Rectal smooth muscle tissue (tissue), 1 donor: ENCODE measurements at regions not wholly inside any gene's neighbourhood (a gene's known extent, or its start where the extent isn't known, plus 50 kb on each side); places are given as distances from the start of the nearest gene placed in this dataset.

ENCODE experiments used
- H3K27ac ChIP-seq: one replicate; pipeline ENCODE4 v1.7.0; 2013; ENCODE audit warnings: low read depth, low read length, inconsistent platforms
- H3K27me3 ChIP-seq: one replicate; pipeline ENCODE4 v1.7.0; 2013; ENCODE audit warnings: low read length; ENCODE audit not compliant: control insufficient read depth, insufficient read depth
- H3K36me3 ChIP-seq: one replicate; pipeline ENCODE4 v1.7.0; 2013; ENCODE audit warnings: low read length; ENCODE audit not compliant: control insufficient read depth, insufficient read depth
- H3K4me1 ChIP-seq: one replicate; pipeline ENCODE4 v1.7.0; 2013; ENCODE audit warnings: low read length; ENCODE audit not compliant: control insufficient read depth, insufficient read depth
- H3K4me3 ChIP-seq: one replicate; pipeline ENCODE4 v1.7.0; 2013; ENCODE audit warnings: low read length
- H3K9ac ChIP-seq: one replicate; pipeline ENCODE4 v1.7.0; 2013; ENCODE audit warnings: low read length

DNA sequence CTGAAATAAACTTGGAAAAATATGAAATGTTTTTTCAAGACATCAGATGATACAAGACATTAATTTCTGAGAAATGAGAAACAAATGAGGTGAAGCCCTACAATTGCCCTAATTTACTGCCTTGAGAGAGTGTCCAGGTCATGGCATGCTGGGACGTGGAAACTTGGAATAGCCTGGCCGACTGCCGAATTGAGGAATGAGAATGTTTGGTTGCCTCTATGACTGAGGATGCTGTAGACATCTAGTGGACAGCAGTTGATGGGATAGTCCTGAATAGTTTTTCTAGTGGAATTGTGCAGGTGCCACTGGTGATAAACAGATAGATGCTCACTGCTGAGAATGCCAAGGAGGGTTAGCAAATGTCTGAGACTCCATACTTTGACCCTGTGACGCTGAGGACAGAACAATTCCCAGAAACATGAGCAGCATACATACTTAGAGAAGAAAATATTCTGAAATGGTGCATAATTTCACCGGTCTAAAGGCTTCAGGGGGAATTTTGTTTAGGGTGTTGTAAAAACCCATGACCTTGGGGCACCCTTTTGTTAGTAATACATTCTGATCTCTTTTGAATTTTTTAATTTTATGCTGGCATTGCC, 56.5 kb upstream of the CWC22 start:
- H3K4me3 ChIP-seq: no peak overlapping the region
- no peak overlapping the region for H3K27ac ChIP-seq
- H3K27me3 ChIP-seq: no peaks in the 10 kb centered on the region
- no peak overlapping the region for H3K9ac ChIP-seq
- H3K36me3 ChIP-seq: no peaks in the 10 kb centered on the region
- no peaks in the 10 kb centered on the region for H3K4me1 ChIP-seq

- H3K27ac ChIP-seq: no peak overlapping the region
- H3K9ac ChIP-seq: no peak overlapping the region
- no peaks in the 10 kb centered on the region for H3K4me1 ChIP-seq
- H3K27me3 ChIP-seq: no peaks in the 10 kb centered on the region
- no peak overlapping the region for H3K4me3 ChIP-seq
- no peaks in the 10 kb centered on the region for H3K36me3 ChIP-seq
Measured at GRCh38 chr2:180062178-180062577, 55.1 kb upstream of the CWC22 start.

- no peaks in the 10 kb centered on the region for H3K4me1 ChIP-seq
- H3K4me3 ChIP-seq: no peak overlapping the region
- H3K9ac ChIP-seq: no peak overlapping the region
- no peak overlapping the region for H3K27ac ChIP-seq
- no peaks in the 10 kb centered on the region for H3K27me3 ChIP-seq
- no peaks in the 10 kb centered on the region for H3K36me3 ChIP-seq
Measured at GRCh38 chr2:180061546-180061945, 54.4 kb upstream of the CWC22 start.

DNA sequence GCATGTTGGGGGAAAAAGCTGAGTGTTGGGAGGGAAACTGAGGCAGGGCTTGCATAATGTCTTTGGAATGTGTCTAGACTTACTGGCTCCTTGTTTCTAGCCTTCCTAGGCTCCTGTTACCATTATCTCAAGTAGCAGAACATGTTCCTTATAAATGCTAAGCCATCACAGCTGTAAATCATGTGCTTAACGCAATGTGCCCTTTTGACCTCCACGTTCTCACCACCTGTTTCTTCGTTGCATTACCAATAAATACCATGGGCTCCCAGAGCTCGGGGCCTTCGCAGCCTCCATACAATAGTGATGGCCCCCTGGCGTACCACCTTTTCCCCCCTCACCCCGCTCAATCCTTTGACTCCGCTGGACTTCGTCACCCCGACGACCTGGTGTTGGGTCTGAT, 54.0 kb upstream of the CWC22 start:
- H3K27me3 ChIP-seq: no peaks in the 10 kb centered on the region
- no peaks in the 10 kb centered on the region for H3K36me3 ChIP-seq
- H3K4me3 ChIP-seq: no peak overlapping the region
- H3K9ac ChIP-seq: no peak overlapping the region
- no peaks in the 10 kb centered on the region for H3K4me1 ChIP-seq
- no peak overlapping the region for H3K27ac ChIP-seq

- H3K27me3 ChIP-seq: no peaks in the 10 kb centered on the region
- H3K27ac ChIP-seq: no peak overlapping the region
- no peak overlapping the region for H3K4me3 ChIP-seq
- no peaks in the 10 kb centered on the region for H3K36me3 ChIP-seq
- no peaks in the 10 kb centered on the region for H3K4me1 ChIP-seq
- no peak overlapping the region for H3K9ac ChIP-seq
Measured at GRCh38 chr2:180058993-180059392, 51.9 kb upstream of the CWC22 start.

GRCh38 chr2:180057706-180058412, 50.8 kb upstream of the CWC22 start:
- H3K27me3 ChIP-seq: no peaks in the 10 kb centered on the region
- no peak overlapping the region for H3K4me3 ChIP-seq
- H3K9ac ChIP-seq: no peak overlapping the region
- no peaks in the 10 kb centered on the region for H3K36me3 ChIP-seq
- no peaks in the 10 kb centered on the region for H3K4me1 ChIP-seq
- H3K27ac ChIP-seq: no peak overlapping the region
